GM23248 (cell line): ENCODE measurements at regions not wholly inside any gene's neighbourhood (a gene's known extent, or its start where the extent isn't known, plus 50 kb on each side); places are given as distances from the start of the nearest gene placed in this dataset.

Experiments
- DNase-seq: peaks from one replicate; pipeline ENCODE4 v3.0.0-alpha.2; 2015
- H2AFZ ChIP-seq: fragments of 200-600 bp; sonication (generic); 2 replicates; pipeline ENCODE4 v1.6.1; 2016; ENCODE audit warnings: antibody characterized with exemption
- H3F3A ChIP-seq: fragments of 200-600 bp; sonication (generic); 2 replicates; pipeline ENCODE4 v1.6.1; 2016; ENCODE audit warnings: mild to moderate bottlenecking, antibody characterized with exemption, mixed run types; ENCODE audit not compliant: insufficient read depth
- H3K27ac ChIP-seq: fragments of 200-600 bp; sonication (generic); 2 replicates; pipeline ENCODE4 v1.5.1; 2016; ENCODE audit warnings: mild to moderate bottlenecking
- H3K27me3 ChIP-seq: fragments of 200-600 bp; sonication (generic); replicated peaks from 2 replicates; pipeline ENCODE4 v1.6.1; 2016; ENCODE audit warnings: mild to moderate bottlenecking; ENCODE audit not compliant: insufficient read depth
- H3K36me3 ChIP-seq: fragments of 200-600 bp; sonication (generic); 2 replicates; pipeline ENCODE4 v1.6.1; 2016; ENCODE audit warnings: low read depth, mild to moderate bottlenecking
- H3K4me1 ChIP-seq: fragments of 200-600 bp; sonication (generic); 2 replicates; pipeline ENCODE4 v1.6.1; 2016; ENCODE audit warnings: mild to moderate bottlenecking; ENCODE audit not compliant: insufficient read depth
- H3K4me2 ChIP-seq: fragments of 200-600 bp; sonication (generic); one replicate; pipeline ENCODE4 v1.6.1; 2016; ENCODE audit warnings: mild to moderate bottlenecking; ENCODE audit not compliant: unreplicated experiment
- H3K4me3 ChIP-seq: fragments of 200-600 bp; sonication (generic); 2 replicates; pipeline ENCODE4 v1.5.1; 2016; ENCODE audit warnings: mild to moderate bottlenecking
- H3K79me2 ChIP-seq: fragments of 200-600 bp; sonication (generic); 2 replicates; pipeline ENCODE4 v1.6.1; 2016; ENCODE audit warnings: mild to moderate bottlenecking; ENCODE audit not compliant: insufficient read depth
- H3K9ac ChIP-seq: fragments of 200-600 bp; sonication (generic); 2 replicates; pipeline ENCODE4 v1.6.1; 2016; ENCODE audit warnings: mild to moderate bottlenecking
- H3K9me2 ChIP-seq: fragments of 200-600 bp; sonication (generic); 2 replicates; pipeline ENCODE4 v1.6.1; 2016; ENCODE audit warnings: mixed run types, mild to moderate bottlenecking, moderate library complexity; ENCODE audit not compliant: insufficient read depth
- H3K9me3 ChIP-seq: fragments of 200-600 bp; sonication (generic); one replicate; pipeline ENCODE4 v1.6.1; 2017; ENCODE audit warnings: low read depth
- H4K20me1 ChIP-seq: fragments of 200-600 bp; sonication (generic); 2 replicates; pipeline ENCODE4 v1.6.0; 2016; ENCODE audit not compliant: insufficient read depth
- EZH2 ChIP-seq: fragments of 200-600 bp; sonication (generic); IDR thresholded peaks from 2 replicates; pipeline ENCODE4 v1.6.1; 2018; ENCODE audit warnings: antibody characterized with exemption, mild to moderate bottlenecking; ENCODE audit not compliant: insufficient read depth, poor library complexity, severe bottlenecking
- EZH2phosphoT487 ChIP-seq: fragments of 200-600 bp; sonication (generic); IDR thresholded peaks from 2 replicates; pipeline ENCODE4 v1.6.1; 2018; ENCODE audit warnings: antibody characterized with exemption, moderate library complexity, mild to moderate bottlenecking, low read depth; ENCODE audit not compliant: insufficient read depth
- WGBS, 2 experiments: methylation state at CpG; one replicate each; pipeline ENCODE4 v1.1.6; 2015 to 2017; ENCODE audit warnings: low lambda C conversion rate in 2 of 2, low coverage in 1 of 2; ENCODE audit errors: missing lambda C conversion rate in 2 of 2; 5-methylcytosine and 5-hydroxymethylcytosine counted together
- in situ Hi-C: fragments of 300-500 bp; cut with MboI; formaldehyde crosslinking; loops from 2 replicates; pipeline ENCODE4 v1.15.0; 2020

DNA sequence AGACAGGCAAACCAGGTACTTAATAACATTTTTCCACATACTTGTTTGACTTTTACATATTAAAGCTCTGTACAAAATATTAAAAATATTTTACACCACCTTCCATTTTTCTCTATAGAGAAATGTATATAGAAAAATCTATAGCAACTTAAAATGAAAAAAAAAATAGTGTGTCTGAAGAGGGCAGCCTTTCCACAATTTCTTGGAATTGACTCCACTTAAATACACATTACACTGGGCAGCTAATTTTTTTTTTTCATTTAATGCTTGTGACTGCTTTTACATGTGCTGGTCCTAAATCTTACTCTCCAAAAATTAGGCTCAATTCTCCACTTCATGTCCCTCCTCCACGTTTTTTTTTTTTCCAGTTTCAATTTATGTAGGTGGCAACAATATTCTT, 427.0 kb upstream of the RBMS3 start:
- no peak overlapping the region for H3K27ac ChIP-seq
- TF ChIP-seq EZH2phosphoT487 = no peak
- in situ Hi-C loops = no loop called here
- H4K20me1 ChIP-seq = no peaks in the 10 kb centered on the region
- no peak overlapping the region for H3K4me2 ChIP-seq
- H3K79me2 ChIP-seq = no peaks in the 10 kb centered on the region
- no peaks in the 10 kb centered on the region for H3K36me3 ChIP-seq
- peak; percentile 21 for DNase-seq
- peaks cover 8% of the 10 kb centered on the region; the same call in 1 of the 2 replicates for H3K4me1 ChIP-seq
- H3K9me2 ChIP-seq = no peaks in the 10 kb centered on the region
- no peak overlapping the region for H3K9ac ChIP-seq
- no peaks in the 10 kb centered on the region for H3F3A ChIP-seq
- no peaks in the 10 kb centered on the region for H3K9me3 ChIP-seq
- no peak overlapping the region for H2AFZ ChIP-seq
- 10 to 19% methylated on average over 1 of the region's 1 CpG for WGBS, 2 experiments
- no peaks in the 10 kb centered on the region for H3K27me3 ChIP-seq
- H3K4me3 ChIP-seq = no peak overlapping the region

DNA sequence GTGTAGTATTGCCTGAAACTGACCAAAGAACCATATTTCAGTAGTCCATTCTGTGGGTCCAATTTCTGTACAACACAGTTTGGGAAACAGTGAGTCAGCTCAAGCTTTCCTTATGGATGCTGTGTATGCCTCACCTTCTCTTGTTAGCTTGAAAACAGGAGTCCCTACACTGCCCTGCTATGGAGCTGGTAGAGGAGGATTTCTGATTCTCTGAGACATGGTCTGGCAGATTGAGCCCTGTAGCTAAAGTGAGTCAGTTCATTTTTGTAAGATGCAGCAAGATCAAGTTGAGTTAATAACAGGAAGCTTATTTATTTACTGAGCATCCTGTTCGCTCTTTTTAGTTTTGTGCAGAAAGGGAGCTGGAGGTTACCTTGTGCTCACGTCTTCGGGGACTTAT, 424.1 kb upstream of the RBMS3 start:
- TF ChIP-seq EZH2 (no peak), EZH2phosphoT487 (no peak)
- Histone ChIP-seq H3K4me2 (no peak overlapping the region), H3K79me2 (no peaks in the 10 kb centered on the region), H3K27ac (no peak overlapping the region), H3K4me3 (no peak overlapping the region), H3K36me3 (no peaks in the 10 kb centered on the region), H2AFZ (no peak overlapping the region), H3K9ac (no peak overlapping the region), H4K20me1 (no peaks in the 10 kb centered on the region), H3F3A (no peaks in the 10 kb centered on the region), H3K27me3 (no peaks in the 10 kb centered on the region), H3K9me3 (no peaks in the 10 kb centered on the region), H3K9me2 (no peaks in the 10 kb centered on the region), H3K4me1 (peaks cover 14% of the 10 kb centered on the region)
- WGBS, 2 experiments = 93 to 94% methylated on average over 3 of the region's 3 CpGs
- DNase-seq = peak; percentile 16
- in situ Hi-C loops = no loop called here

DNA sequence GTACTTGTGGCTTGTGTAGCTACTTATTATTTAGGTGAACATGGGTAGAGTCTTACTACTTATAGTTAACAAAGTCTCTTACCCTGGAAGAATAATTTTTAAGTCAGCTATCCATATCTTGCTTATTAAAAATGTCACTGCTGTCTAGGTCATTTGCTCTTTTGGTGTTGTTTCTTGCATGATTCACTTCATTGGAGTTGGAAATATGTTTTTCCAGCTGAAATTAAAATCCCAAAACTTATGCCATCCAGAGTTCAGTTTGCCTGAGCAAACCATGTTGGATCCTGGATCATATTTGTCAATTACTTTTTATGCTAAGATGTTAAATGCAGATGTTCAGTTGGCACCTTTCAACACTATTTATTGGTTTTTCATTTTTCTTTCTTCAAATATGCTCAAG, 421.0 kb upstream of the RBMS3 start:
- Histone ChIP-seq H3F3A (no peaks in the 10 kb centered on the region), H3K27me3 (no peaks in the 10 kb centered on the region), H3K4me1 (peaks cover 14% of the 10 kb centered on the region), H3K9me3 (no peaks in the 10 kb centered on the region), H3K9ac (no peak overlapping the region), H3K4me2 (peak overlapping the region; percentile 46), H4K20me1 (no peaks in the 10 kb centered on the region), H3K27ac (no peak overlapping the region), H2AFZ (peak overlapping the region; percentile 62), H3K9me2 (no peaks in the 10 kb centered on the region), H3K36me3 (no peaks in the 10 kb centered on the region), H3K4me3 (0 out of 2 replicates have a peak overlapping the region, but pooled peaks have one; percentile 0), H3K79me2 (no peaks in the 10 kb centered on the region)
- in situ Hi-C loops = no loop called here
- TF ChIP-seq EZH2phosphoT487 (no peak), EZH2 (no peak)
- DNase-seq = no peak

DNA sequence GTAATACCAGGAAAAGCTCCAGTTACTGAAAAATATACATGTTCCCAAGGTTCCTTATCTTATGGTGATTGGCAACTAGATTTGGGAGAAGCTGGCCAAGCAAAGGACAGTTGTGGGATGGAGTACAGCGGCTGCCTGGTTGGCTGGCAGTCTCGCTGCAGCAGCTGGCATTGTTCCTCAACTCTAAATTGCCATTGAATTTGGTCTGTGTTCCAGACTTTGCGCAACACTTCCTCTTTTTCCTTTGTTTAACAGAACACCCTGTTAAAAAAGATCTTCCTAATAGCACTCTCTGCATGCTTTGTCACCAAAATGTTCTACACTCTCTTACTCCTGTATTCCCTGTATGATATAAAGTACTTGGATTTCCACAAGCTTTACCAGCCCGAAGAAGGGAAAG, 420.6 kb upstream of the RBMS3 start:
- H3K4me2 ChIP-seq = peak overlapping the region; percentile 46
- H3K4me1 ChIP-seq = peaks cover 14% of the 10 kb centered on the region
- peak overlapping the region; percentile 62 for H2AFZ ChIP-seq
- in situ Hi-C loops = no loop called here
- no peaks in the 10 kb centered on the region for H3K9me3 ChIP-seq
- no peak for TF ChIP-seq EZH2phosphoT487
- no peak for TF ChIP-seq EZH2
- no peak overlapping the region for H3K9ac ChIP-seq
- DNase-seq = peak; percentile 48
- no peak overlapping the region for H3K27ac ChIP-seq
- no peaks in the 10 kb centered on the region for H3K27me3 ChIP-seq
- H4K20me1 ChIP-seq = no peaks in the 10 kb centered on the region
- no peaks in the 10 kb centered on the region for H3F3A ChIP-seq
- H3K79me2 ChIP-seq = no peaks in the 10 kb centered on the region
- H3K36me3 ChIP-seq = no peaks in the 10 kb centered on the region
- WGBS, 2 experiments = 16 to 18% methylated on average over 4 of the region's 4 CpGs
- 0 out of 2 replicates have a peak overlapping the region, but pooled peaks have one; percentile 0 for H3K4me3 ChIP-seq
- H3K9me2 ChIP-seq = no peaks in the 10 kb centered on the region

DNA sequence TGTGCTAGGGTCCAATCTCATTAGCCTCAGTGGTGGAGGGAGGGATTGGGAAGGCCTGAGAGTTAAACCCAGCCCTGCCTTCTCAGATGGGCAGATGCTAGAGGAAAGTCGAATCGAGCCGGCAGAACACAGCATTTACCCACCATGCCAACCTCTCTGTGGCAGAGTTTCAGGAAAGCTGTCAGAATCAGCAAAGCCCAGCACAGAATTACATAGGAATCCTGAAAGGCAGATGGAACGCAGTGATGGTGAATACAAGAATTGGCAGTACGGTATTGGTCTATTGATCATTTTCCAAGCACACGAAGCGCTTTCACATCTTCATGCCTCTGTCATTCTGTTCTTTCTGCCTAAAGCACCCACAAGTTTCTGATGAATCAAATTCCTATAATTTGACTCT, 417.7 kb upstream of the RBMS3 start:
- in situ Hi-C loops = no loop called here
- no peak for DNase-seq
- no peaks in the 10 kb centered on the region for H3K9me3 ChIP-seq
- no peak overlapping the region for H2AFZ ChIP-seq
- 97 to 98% methylated on average over 7 of the region's 7 CpGs for WGBS, 2 experiments
- no peak overlapping the region for H3K4me2 ChIP-seq
- H3K27ac ChIP-seq = no peak overlapping the region
- H3K9me2 ChIP-seq = no peaks in the 10 kb centered on the region
- no peak overlapping the region for H3K9ac ChIP-seq
- H3K27me3 ChIP-seq = no peaks in the 10 kb centered on the region; the same call in 1 of the 2 replicates
- TF ChIP-seq EZH2 = no peak
- TF ChIP-seq EZH2phosphoT487 = no peak
- no peak overlapping the region for H3K4me3 ChIP-seq
- H3K4me1 ChIP-seq = peaks cover 14% of the 10 kb centered on the region
- H4K20me1 ChIP-seq = no peaks in the 10 kb centered on the region
- H3F3A ChIP-seq = no peaks in the 10 kb centered on the region
- H3K79me2 ChIP-seq = no peaks in the 10 kb centered on the region
- H3K36me3 ChIP-seq = no peaks in the 10 kb centered on the region
